Vagina (tissue), 2 donors: ENCODE measurements at regions not wholly inside any gene's neighbourhood (a gene's known extent, or its start where the extent isn't known, plus 50 kb on each side); places are given as distances from the start of the nearest gene placed in this dataset.

Source experiments
- CTCF ChIP-seq, 3 experiments: fragments of 450-650 bp in 2 of 3; fragments of 200-600 bp in 1 of 3; sonication (generic) in 1 of 3; IDR thresholded peaks; one replicate each; pipeline ENCODE4 v1.5.1; 2017 to 2019; ENCODE audit warnings: antibody characterized with exemption in 3 of 3, mild to moderate bottlenecking in 2 of 3, moderate library complexity in 2 of 3
- POLR2A ChIP-seq, 2 donors: fragments of 450-650 bp; IDR thresholded peaks; one replicate each; pipeline ENCODE4 v1.6.1; 2017; ENCODE audit warnings: antibody characterized with exemption in 2 of 2, mild to moderate bottlenecking in 2 of 2, moderate library complexity in 2 of 2
- POLR2AphosphoS5 ChIP-seq, 2 donors: sonication (generic); formaldehyde crosslinking; IDR thresholded peaks; one replicate each; pipeline ENCODE4 v1.9.0; 2017; ENCODE audit warnings: antibody characterized with exemption in 2 of 2, mild to moderate bottlenecking in 2 of 2, low read depth in 1 of 2; ENCODE audit not compliant: insufficient read depth in 1 of 2

- TF ChIP-seq CTCF (IDR thresholded peaks at IDR 0.05) (no peak), POLR2A (IDR thresholded peaks at IDR 0.05) (no peak), POLR2AphosphoS5 (IDR thresholded peaks at IDR 0.05; ENCODE audit: insufficient read depth in 1 of 2, low read depth in 1 of 2) (no peak)
Observed at GRCh38 chr12:98453492-98453891, 61.9 kb upstream of the TMPO start.
